ENCODE measurements at regions not wholly inside any gene's neighbourhood (a gene's known extent, or its start where the extent isn't known, plus 50 kb on each side); places are given as distances from the start of the nearest gene placed in this dataset.
"Not testable (repeated sequence)": the region's sequence is repeated elsewhere in the genome, so short reads cannot be mapped to it uniquely, and the experiment has no call there.

DNA sequence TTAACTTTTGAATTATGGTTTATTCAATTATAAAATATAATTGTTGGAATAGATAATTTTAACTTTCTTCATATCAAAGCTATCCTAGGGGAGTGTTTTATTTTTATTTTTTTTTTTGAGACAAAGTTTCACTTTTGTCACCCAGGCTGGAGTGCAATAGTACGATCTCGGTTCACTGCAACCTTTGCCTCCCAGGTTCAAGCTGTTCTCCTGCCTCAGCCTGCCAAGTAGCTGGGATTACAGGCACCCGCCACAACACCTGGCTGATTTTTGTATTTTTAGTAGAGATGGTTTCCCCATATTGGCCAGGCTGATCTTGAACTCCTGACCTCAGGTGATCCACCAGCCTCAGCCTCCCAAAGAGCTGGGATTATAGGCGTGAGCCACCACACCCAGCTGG is 489.0 kb upstream of the GRIN3A start:
- TF ChIP-seq CTCF, EZH2phosphoT487 (IDR thresholded peaks at IDR 0.05; ENCODE audit: low read length): not testable (repeated sequence)
